HCT116 (cell line): ENCODE measurements at regions not wholly inside any gene's neighbourhood (a gene's known extent, or its start where the extent isn't known, plus 50 kb on each side); places are given as distances from the start of the nearest gene placed in this dataset.

ENCODE experiments used
- ATAC-seq: fragments of 200-7000 bp; cut with Tn5 transposase; 2 replicates; pipeline ENCODE4 v1.9.1; 2020; ENCODE audit warnings: mild to moderate bottlenecking, moderate library complexity
- BruUV-seq: library from RNA; stranded (reverse); fragments of 400-500 nt; replicated peaks from 2 replicates; lab custom pipeline; 2021; lab: Mats Ljungman, UMichigan
- CTCF ChIA-PET: fragments of 300-600 bp; sonication (Branson Sonifier 250); formaldehyde crosslinking; loops from one replicate; lab custom pipeline; 2021; ENCODE audit warnings: antibody characterized with exemption; lab: Charles Lee
- POLR2A ChIA-PET: fragments of 300-600, 350-600 bp; sonication (Branson Sonifier 250); formaldehyde crosslinking; loops from one replicate; lab custom pipeline; 2021; ENCODE audit warnings: antibody characterized with exemption; lab: Charles Lee
- RAD21 ChIA-PET, 2 experiments: fragments of 300-600 bp; sonication (Branson Sonifier 250); formaldehyde crosslinking; loops; one replicate each; lab custom pipeline; 2023; ENCODE audit warnings: low total read pairs in 2 of 2; ENCODE audit not compliant: uncharacterized antibody in 2 of 2, unreplicated experiment in 2 of 2, low non-redundant PET in 1 of 2; lab: Charles Lee
- DNase-seq: peaks from one replicate; pipeline ENCODE4 v3.0.0-alpha.2; 2010; ENCODE audit warnings: low read depth, low spot score
- H2AFZ ChIP-seq: fragments of 200-600 bp; shearing (Covaris generic), sonication (generic); 2 replicates; pipeline ENCODE4 v1.6.1; 2017; ENCODE audit warnings: low read depth, mixed run types, mixed read lengths, antibody characterized with exemption, low read length; ENCODE audit not compliant: poor library complexity, severe bottlenecking
- H3K27ac ChIP-seq: 2 replicates; pipeline ENCODE4 v1.5.1; 2012; ENCODE audit warnings: low read depth, low read length
- H3K27me3 ChIP-seq: fragments of 200-600 bp; sonication (generic); 2 replicates; pipeline ENCODE4 v1.6.1; 2016; ENCODE audit warnings: mixed run types, low read length, mixed read lengths; ENCODE audit not compliant: insufficient read depth
- H3K36me3 ChIP-seq, 2 experiments: fragments of 200-500 bp in 1 of 2; fragments of 200-600 bp in 1 of 2; sonication (Bioruptor generic) in 1 of 2; sonication (generic) in 1 of 2; 2 replicates each; pipeline versions ENCODE4 v1.5.1 to v1.6.1; 2014 to 2016; ENCODE audit warnings: low read length in 2 of 2, inconsistent platforms in 1 of 2, mixed read lengths in 1 of 2, mixed run types in 1 of 2; ENCODE audit not compliant: insufficient read depth in 2 of 2, control insufficient read depth in 1 of 2
- H3K4me1 ChIP-seq, 2 experiments: fragments of 200-600 bp in 1 of 2; sonication (generic) in 1 of 2; 2 replicates each; pipeline versions ENCODE4 v1.5.1 to v1.6.1; 2012 to 2017; ENCODE audit warnings: low read length in 2 of 2, inconsistent platforms in 1 of 2, mild to moderate bottlenecking in 1 of 2, mixed read lengths in 1 of 2, mixed run types in 1 of 2, moderate library complexity in 1 of 2; ENCODE audit not compliant: insufficient read depth in 2 of 2, control insufficient read depth in 1 of 2
- H3K4me2 ChIP-seq: fragments of 200-600 bp; sonication (generic); 2 replicates; pipeline ENCODE4 v1.6.1; 2017; ENCODE audit warnings: mixed run types, low read length, mixed read lengths
- H3K4me3 ChIP-seq, 2 experiments: fragments of 200-600 bp in 1 of 2; sonication (generic) in 1 of 2; replicated peaks in 1 of 2; 2 replicates each; pipeline ENCODE4 v1.5.1; 2011 to 2016; ENCODE audit warnings: low read length in 2 of 2, control low read depth in 1 of 2, low read depth in 1 of 2, mild to moderate bottlenecking in 1 of 2, mixed read lengths in 1 of 2, mixed run types in 1 of 2
- H3K79me2 ChIP-seq: fragments of 200-600 bp; sonication (generic); 2 replicates; pipeline ENCODE4 v1.6.1; 2017; ENCODE audit warnings: mild to moderate bottlenecking, mixed run types, low read length, moderate library complexity, mixed read lengths; ENCODE audit not compliant: insufficient read depth
- H3K9ac ChIP-seq: fragments of 200-600 bp; sonication (generic); 2 replicates; pipeline ENCODE4 v1.6.1; 2016; ENCODE audit warnings: low read length, mixed read lengths
- H3K9me2 ChIP-seq: fragments of 200-600 bp; sonication (generic), shearing (Covaris generic); 2 replicates; pipeline ENCODE4 v1.6.1; 2017; ENCODE audit warnings: mixed run types, mild to moderate bottlenecking, moderate library complexity; ENCODE audit not compliant: insufficient read depth
- H3K9me3 ChIP-seq, 2 experiments: fragments of 200-500 bp in 1 of 2; fragments of 200-600 bp in 1 of 2; sonication (Bioruptor generic) in 1 of 2; sonication (generic) in 1 of 2; 2 replicates each; pipeline ENCODE4 v1.6.1; 2014 to 2017; ENCODE audit warnings: low read length in 2 of 2, mixed read lengths in 2 of 2, inconsistent platforms in 1 of 2, low read depth in 1 of 2, mild to moderate bottlenecking in 1 of 2, mixed run types in 1 of 2, moderate library complexity in 1 of 2; ENCODE audit not compliant: control insufficient read depth in 1 of 2, insufficient read depth in 1 of 2
- H4K20me1 ChIP-seq: fragments of 200-600 bp; sonication (generic), shearing (Covaris generic); 2 replicates; pipeline ENCODE4 v1.6.1; 2017; ENCODE audit warnings: mixed run types, mild to moderate bottlenecking, moderate library complexity; ENCODE audit not compliant: insufficient read depth
- CBX3 ChIP-seq: IDR thresholded peaks from 2 replicates; pipeline ENCODE4 v1.6.1; 2012; ENCODE audit warnings: low read depth
- CEBPB ChIP-seq: IDR thresholded peaks from 2 replicates; pipeline ENCODE4 v1.6.1; 2012; ENCODE audit warnings: low read depth
- EGR1 ChIP-seq: IDR thresholded peaks from 2 replicates; pipeline ENCODE4 v1.6.1; 2012; ENCODE audit warnings: low read depth
- ELF1 ChIP-seq: IDR thresholded peaks from 2 replicates; pipeline ENCODE4 v1.6.1; 2012; ENCODE audit warnings: low read depth, borderline replicate concordance
- EZH2phosphoT487 ChIP-seq: fragments of 200-600 bp; IDR thresholded peaks from 2 replicates; pipeline ENCODE4 v1.6.1; 2018; ENCODE audit warnings: antibody characterized with exemption, borderline replicate concordance
- FOSL1 ChIP-seq: IDR thresholded peaks from 2 replicates; pipeline ENCODE4 v1.6.1; 2012; ENCODE audit warnings: low read depth
- JUND ChIP-seq: IDR thresholded peaks from 2 replicates; pipeline ENCODE4 v1.6.1; 2012
- POLR2AphosphoS5 ChIP-seq: IDR thresholded peaks from 2 replicates; pipeline ENCODE4 v1.6.1; 2011; ENCODE audit warnings: mild to moderate bottlenecking, low read depth, low read length, moderate library complexity
- SIN3A ChIP-seq: IDR thresholded peaks from 2 replicates; pipeline ENCODE4 v1.6.1; 2012; ENCODE audit warnings: low read depth
- ZFX ChIP-seq: fragments of 450-650 bp; IDR thresholded peaks from 2 replicates; pipeline ENCODE4 v1.6.1; 2017
- ZNF274 ChIP-seq: fragments of 200-500 bp; sonication (Bioruptor generic); IDR thresholded peaks from 2 replicates; pipeline ENCODE4 v1.6.1; 2014; ENCODE audit warnings: mild to moderate bottlenecking, low read depth, low read length, inconsistent platforms
- intact Hi-C: fragments of 100-400 bp; cut with micrococcal nuclease; formaldehyde crosslinking; loops from 2 replicates; pipeline ENCODE4 v1.10.0; 2022
- TF ChIP-seq, protein P1 (sequence below): IDR thresholded peaks from 2 replicates; pipeline ENCODE4 v1.6.1; 2011; ENCODE audit warnings: mild to moderate bottlenecking, low read length, moderate library complexity; ENCODE audit not compliant: insufficient replicate concordance; ENCODE audit errors: extremely low read depth
- TF ChIP-seq, protein P2 (sequence below): IDR thresholded peaks from 2 replicates; pipeline ENCODE4 v1.6.1; 2012; ENCODE audit warnings: low read depth

GRCh38 chr4:89447543-89447942 lies 139.9 kb upstream of the GPRIN3 start:
- H2AFZ ChIP-seq, result no peak overlapping the region
- no peaks in the 10 kb centered on the region; the same call in 1 of the 2 replicates for H3K9me2 ChIP-seq
- CTCF ChIA-PET, result no interaction called here
- H3K79me2 ChIP-seq, result no peaks in the 10 kb centered on the region
- no peaks in the 10 kb centered on the region for H3K36me3 ChIP-seq
- no peaks in the 10 kb centered on the region for H3K4me1 ChIP-seq
- ATAC-seq (no peak), DNase-seq (no peak)
- H3K4me2 ChIP-seq, result no peak overlapping the region
- H4K20me1 ChIP-seq, result no peaks in the 10 kb centered on the region
- RAD21 ChIA-PET, result no interaction called here
- no peak overlapping the region for H3K27ac ChIP-seq
- intact Hi-C loops, result no loop called here
- H3K9me3 ChIP-seq, result peaks cover 9 to 15% of the 10 kb centered on the region in 2 experiments; a peak in 3 of 4 replicates
- H3K27me3 ChIP-seq, result no peaks in the 10 kb centered on the region
- TF ChIP-seq POLR2AphosphoS5 (no peak), ELF1 (no peak), CEBPB (no peak), EZH2phosphoT487 (no peak), FOSL1 (no peak), ZNF274 (no peak)
- TF ChIP-seq, protein P1, sequence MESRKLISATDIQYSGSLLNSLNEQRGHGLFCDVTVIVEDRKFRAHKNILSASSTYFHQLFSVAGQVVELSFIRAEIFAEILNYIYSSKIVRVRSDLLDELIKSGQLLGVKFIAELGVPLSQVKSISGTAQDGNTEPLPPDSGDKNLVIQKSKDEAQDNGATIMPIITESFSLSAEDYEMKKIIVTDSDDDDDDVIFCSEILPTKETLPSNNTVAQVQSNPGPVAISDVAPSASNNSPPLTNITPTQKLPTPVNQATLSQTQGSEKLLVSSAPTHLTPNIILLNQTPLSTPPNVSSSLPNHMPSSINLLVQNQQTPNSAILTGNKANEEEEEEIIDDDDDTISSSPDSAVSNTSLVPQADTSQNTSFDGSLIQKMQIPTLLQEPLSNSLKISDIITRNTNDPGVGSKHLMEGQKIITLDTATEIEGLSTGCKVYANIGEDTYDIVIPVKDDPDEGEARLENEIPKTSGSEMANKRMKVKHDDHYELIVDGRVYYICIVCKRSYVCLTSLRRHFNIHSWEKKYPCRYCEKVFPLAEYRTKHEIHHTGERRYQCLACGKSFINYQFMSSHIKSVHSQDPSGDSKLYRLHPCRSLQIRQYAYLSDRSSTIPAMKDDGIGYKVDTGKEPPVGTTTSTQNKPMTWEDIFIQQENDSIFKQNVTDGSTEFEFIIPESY, result no peak
- BruUV-seq, result no TSS peak
- H3K4me3 ChIP-seq, result no peak overlapping the region
- POLR2A ChIA-PET, result no interaction called here
- no peak overlapping the region for H3K9ac ChIP-seq

GRCh38 chr4:89446193-89446592 lies 138.6 kb upstream of the GPRIN3 start:
- no peak for ATAC-seq

More at GRCh38 chr4:89446193-89446592, 138.6 kb upstream of the GPRIN3 start:
- Histone ChIP-seq H3K4me1 (no peaks in the 10 kb centered on the region), H3K36me3 (no peaks in the 10 kb centered on the region), H3K27me3 (no peaks in the 10 kb centered on the region), H2AFZ (no peak overlapping the region), H3K9ac (no peak overlapping the region), H4K20me1 (no peaks in the 10 kb centered on the region), H3K9me3 (peaks cover 9 to 15% of the 10 kb centered on the region in 2 experiments; a peak in 3 of 4 replicates), H3K27ac (no peak overlapping the region), H3K79me2 (no peaks in the 10 kb centered on the region), H3K9me2 (no peaks in the 10 kb centered on the region; the same call in 1 of the 2 replicates), H3K4me2 (no peak overlapping the region), H3K4me3 (no peak overlapping the region)
- ChIA-PET RAD21 (no interaction called here), CTCF (no interaction called here), POLR2A (no interaction called here)
- intact Hi-C loops, result no loop called here
- DNase-seq, result no peak
- no TSS peak for BruUV-seq
- TF ChIP-seq SIN3A, result no peak
- no peak for TF ChIP-seq EGR1
- no peak for TF ChIP-seq ZFX
- no peak for TF ChIP-seq CBX3
- no peak for TF ChIP-seq JUND
- TF ChIP-seq, protein P2, sequence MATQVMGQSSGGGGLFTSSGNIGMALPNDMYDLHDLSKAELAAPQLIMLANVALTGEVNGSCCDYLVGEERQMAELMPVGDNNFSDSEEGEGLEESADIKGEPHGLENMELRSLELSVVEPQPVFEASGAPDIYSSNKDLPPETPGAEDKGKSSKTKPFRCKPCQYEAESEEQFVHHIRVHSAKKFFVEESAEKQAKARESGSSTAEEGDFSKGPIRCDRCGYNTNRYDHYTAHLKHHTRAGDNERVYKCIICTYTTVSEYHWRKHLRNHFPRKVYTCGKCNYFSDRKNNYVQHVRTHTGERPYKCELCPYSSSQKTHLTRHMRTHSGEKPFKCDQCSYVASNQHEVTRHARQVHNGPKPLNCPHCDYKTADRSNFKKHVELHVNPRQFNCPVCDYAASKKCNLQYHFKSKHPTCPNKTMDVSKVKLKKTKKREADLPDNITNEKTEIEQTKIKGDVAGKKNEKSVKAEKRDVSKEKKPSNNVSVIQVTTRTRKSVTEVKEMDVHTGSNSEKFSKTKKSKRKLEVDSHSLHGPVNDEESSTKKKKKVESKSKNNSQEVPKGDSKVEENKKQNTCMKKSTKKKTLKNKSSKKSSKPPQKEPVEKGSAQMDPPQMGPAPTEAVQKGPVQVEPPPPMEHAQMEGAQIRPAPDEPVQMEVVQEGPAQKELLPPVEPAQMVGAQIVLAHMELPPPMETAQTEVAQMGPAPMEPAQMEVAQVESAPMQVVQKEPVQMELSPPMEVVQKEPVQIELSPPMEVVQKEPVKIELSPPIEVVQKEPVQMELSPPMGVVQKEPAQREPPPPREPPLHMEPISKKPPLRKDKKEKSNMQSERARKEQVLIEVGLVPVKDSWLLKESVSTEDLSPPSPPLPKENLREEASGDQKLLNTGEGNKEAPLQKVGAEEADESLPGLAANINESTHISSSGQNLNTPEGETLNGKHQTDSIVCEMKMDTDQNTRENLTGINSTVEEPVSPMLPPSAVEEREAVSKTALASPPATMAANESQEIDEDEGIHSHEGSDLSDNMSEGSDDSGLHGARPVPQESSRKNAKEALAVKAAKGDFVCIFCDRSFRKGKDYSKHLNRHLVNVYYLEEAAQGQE, result no peak
